ENCODE measurements at regions not wholly inside any gene's neighbourhood (a gene's known extent, or its start where the extent isn't known, plus 50 kb on each side); places are given as distances from the start of the nearest gene placed in this dataset.

GRCh38 chr18:41153871-41154270 is 801.2 kb upstream of the PIK3C3 start:
- TF ChIP-seq POLR2A (IDR thresholded peaks at IDR 0.05) (no peak), CTCF (IDR thresholded peaks at IDR 0.05) (no peak)

Data from sigmoid colon (tissue), 3 donors.